Activated CD8-positive, alpha-beta T cell treated with anti-CD3 and anti-CD28 coated beads for 36 hours (primary cell): ENCODE measurements at regions not wholly inside any gene's neighbourhood (a gene's known extent, or its start where the extent isn't known, plus 50 kb on each side); places are given as distances from the start of the nearest gene placed in this dataset.

Experiments used
- ATAC-seq: fragments of 200-7000 bp; cut with Tn5 transposase; one replicate; pipeline ENCODE4 v1.10.0; 2021; ENCODE audit warnings: mild to moderate bottlenecking, moderate library complexity
- CTCF ChIA-PET: fragments of 350-600 bp; sonication (Branson Sonifier 250); formaldehyde crosslinking; loops from one replicate; lab custom pipeline; 2021; ENCODE audit warnings: antibody characterized with exemption; lab: Charles Lee
- POLR2A ChIA-PET: fragments of 350-600 bp; sonication (Branson Sonifier 250); formaldehyde crosslinking; loops from one replicate; lab custom pipeline; 2021; ENCODE audit warnings: antibody characterized with exemption; lab: Charles Lee
- DNase-seq: peaks from one replicate; pipeline ENCODE4 v3.0.0-alpha.2; 2020
- H3K27ac Mint-ChIP-seq: one replicate; pipeline ENCODE4 v1.8.0; 2021; ENCODE audit warnings: mild to moderate bottlenecking, mixed read lengths
- H3K27me3 Mint-ChIP-seq: one replicate; pipeline ENCODE4 v1.8.0; 2021; ENCODE audit warnings: mixed read lengths
- H3K36me3 Mint-ChIP-seq: one replicate; pipeline ENCODE4 v1.8.0; 2021; ENCODE audit warnings: low read depth, mixed read lengths
- H3K4me1 Mint-ChIP-seq: one replicate; pipeline ENCODE4 v1.8.0; 2021; ENCODE audit warnings: low read depth, mixed read lengths
- H3K4me3 Mint-ChIP-seq: one replicate; pipeline ENCODE4 v1.8.0; 2021; ENCODE audit warnings: mild to moderate bottlenecking, moderate library complexity, mixed read lengths
- H3K9me3 Mint-ChIP-seq: one replicate; pipeline ENCODE4 v1.8.0; 2021; ENCODE audit warnings: mixed read lengths
- CTCF ChIP-seq: fragments of 200-600 bp; IDR thresholded peaks from one replicate; pipeline ENCODE4 v1.8.0; 2022; ENCODE audit warnings: antibody characterized with exemption, mild to moderate bottlenecking
- intact Hi-C: fragments of 100-400 bp; cut with micrococcal nuclease; formaldehyde crosslinking; loops from one replicate; pipeline ENCODE4 v1.10.0; 2022

DNA sequence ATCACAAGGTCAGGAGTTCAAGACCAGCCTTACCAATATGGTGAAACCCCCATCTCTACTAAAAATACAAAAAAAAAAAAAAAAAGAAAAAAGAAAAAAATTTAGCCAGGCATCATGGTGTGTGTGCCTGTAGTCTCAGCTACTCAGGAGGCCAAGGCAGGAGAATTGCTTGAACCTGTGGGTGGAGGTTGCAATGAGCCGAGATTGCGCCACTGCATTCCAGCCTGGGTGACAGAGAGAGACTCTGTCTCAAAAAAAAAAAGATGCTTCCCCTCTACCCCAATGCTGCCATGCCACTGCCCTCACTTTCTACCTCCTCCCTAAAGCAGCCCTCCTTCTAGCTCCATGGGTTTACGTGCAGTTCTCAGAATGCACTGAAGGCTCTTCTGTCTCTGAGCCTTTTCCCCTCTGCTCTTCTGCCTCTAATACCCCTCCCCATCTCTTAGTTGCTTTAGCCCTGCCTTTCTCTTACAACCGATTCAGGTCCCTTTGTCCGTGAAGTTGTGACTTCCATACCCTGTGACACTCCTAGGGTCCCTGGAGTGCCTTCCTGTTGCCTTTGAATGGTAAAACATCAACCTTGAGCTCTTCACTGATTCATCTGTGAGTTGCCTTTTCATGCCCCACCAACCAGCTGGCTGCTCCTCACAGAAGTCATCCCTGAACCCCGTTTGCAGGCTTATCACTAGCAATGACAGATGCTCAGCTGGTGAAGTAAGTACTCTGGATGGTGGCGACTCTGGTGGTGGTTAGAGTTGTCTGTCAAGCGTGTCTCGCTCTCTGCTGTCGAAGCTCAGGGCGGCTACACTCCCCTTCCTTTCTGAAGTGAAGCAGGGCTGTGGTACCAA is 234.9 kb downstream of the RHOU start:
- no peaks in the 10 kb centered on the region for H3K36me3 Mint-ChIP-seq
- ChIA-PET POLR2A (interaction anchor here (0.6 kb wide), 1 partner anchor 328 kb away, joined by 3 read pairs; no protein-coding TSS in a partner anchor), CTCF (no interaction called here)
- no peak for TF ChIP-seq CTCF
- no peaks in the 10 kb centered on the region for H3K9me3 Mint-ChIP-seq
- DNase-seq = no peak
- no peak for ATAC-seq
- intact Hi-C loops = no loop called here
- no peak overlapping the region for H3K27ac Mint-ChIP-seq
- H3K27me3 Mint-ChIP-seq = no peaks in the 10 kb centered on the region
- H3K4me1 Mint-ChIP-seq = no peaks in the 10 kb centered on the region
- no peak overlapping the region for H3K4me3 Mint-ChIP-seq

GRCh38 chr1:228972576-228972975 is 237.3 kb downstream of the RHOU start:
- no peak for DNase-seq
- no peak for TF ChIP-seq CTCF
- H3K4me1 Mint-ChIP-seq = no peaks in the 10 kb centered on the region
- no peaks in the 10 kb centered on the region for H3K9me3 Mint-ChIP-seq
- POLR2A ChIA-PET = no interaction called here
- H3K4me3 Mint-ChIP-seq = no peak overlapping the region
- H3K27ac Mint-ChIP-seq = no peak overlapping the region
- intact Hi-C loops = no loop called here
- no peaks in the 10 kb centered on the region for H3K36me3 Mint-ChIP-seq
- ATAC-seq = no peak
- no peaks in the 10 kb centered on the region for H3K27me3 Mint-ChIP-seq
- CTCF ChIA-PET = interaction anchor here (1.3 kb wide), 1 partner anchor 237 kb away, joined by 3 read pairs; no protein-coding TSS in a partner anchor

- Mint-ChIP-seq H3K36me3 (no peaks in the 10 kb centered on the region), H3K27ac (no peak overlapping the region), H3K27me3 (no peaks in the 10 kb centered on the region), H3K4me1 (no peaks in the 10 kb centered on the region), H3K9me3 (no peaks in the 10 kb centered on the region), H3K4me3 (no peak overlapping the region)
- ATAC-seq (no peak), DNase-seq (no peak)
- intact Hi-C loops = no loop called here
- ChIA-PET CTCF (no interaction called here), POLR2A (no interaction called here)
- no peak for TF ChIP-seq CTCF
These were observed 239.0 kb downstream of the RHOU start for GRCh38 chr1:228974273-228974672.

DNA sequence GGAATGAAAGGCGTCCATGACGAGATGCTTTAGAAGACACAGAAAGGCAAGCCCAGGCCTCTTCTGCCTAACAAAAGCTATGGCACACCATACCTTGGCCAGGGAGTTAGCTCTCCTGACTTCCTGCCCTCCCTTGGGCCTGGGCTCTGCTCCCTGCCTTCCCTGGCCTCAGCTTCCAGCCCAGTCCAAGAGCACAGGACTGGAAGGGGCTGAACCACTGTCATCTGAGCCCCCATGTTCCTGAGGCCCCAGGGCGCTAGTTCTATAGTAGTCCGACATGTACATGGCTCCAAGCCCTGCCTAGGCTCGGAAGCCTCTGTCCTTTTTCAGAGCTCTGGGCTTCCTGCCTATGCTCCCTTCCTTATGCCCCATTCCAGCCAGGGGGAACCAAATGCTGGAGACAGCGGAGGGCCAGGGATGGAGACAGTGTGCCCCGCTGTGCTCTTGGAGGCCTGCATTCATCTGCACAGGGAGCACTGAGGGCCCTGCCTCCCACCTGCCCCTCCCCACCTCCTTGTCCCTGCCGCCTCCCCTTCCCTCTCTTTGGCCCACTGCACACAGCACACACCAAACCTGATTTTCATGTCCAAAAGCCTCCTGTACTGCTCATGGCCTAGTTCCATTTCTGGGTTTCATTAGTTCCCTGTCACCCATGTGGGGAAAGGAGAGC is 240.1 kb downstream of the RHOU start:
- DNase-seq (no peak), ATAC-seq (no peak)
- ChIA-PET CTCF (no interaction called here), POLR2A (no interaction called here)
- no peaks in the 10 kb centered on the region for H3K4me1 Mint-ChIP-seq
- H3K9me3 Mint-ChIP-seq = no peaks in the 10 kb centered on the region
- H3K36me3 Mint-ChIP-seq = no peaks in the 10 kb centered on the region
- no peak overlapping the region for H3K27ac Mint-ChIP-seq
- intact Hi-C loops = no loop called here
- H3K4me3 Mint-ChIP-seq = no peak overlapping the region
- H3K27me3 Mint-ChIP-seq = no peaks in the 10 kb centered on the region
- no peak for TF ChIP-seq CTCF

DNA sequence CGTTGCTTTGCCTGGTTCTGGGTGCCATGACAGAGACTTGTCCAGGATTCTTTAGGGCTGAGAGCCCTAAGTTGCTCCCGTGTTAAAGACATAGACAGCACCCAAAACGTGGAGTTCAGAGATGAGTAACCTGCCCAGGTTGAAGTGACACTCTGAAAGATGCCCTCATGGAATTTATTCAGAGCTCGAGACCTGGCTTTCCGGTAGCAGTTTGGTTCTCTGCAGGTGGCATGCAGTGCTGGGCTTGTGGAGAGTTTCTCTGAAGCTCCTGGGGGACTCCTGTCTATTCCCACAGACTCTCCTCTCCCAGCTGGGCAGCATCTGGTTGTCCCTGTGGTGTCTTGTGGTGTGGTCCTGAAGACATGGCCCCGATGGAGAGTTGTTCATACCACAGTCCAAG is 241.0 kb downstream of the RHOU start:
- Mint-ChIP-seq H3K9me3 (no peaks in the 10 kb centered on the region), H3K4me1 (no peaks in the 10 kb centered on the region), H3K27ac (no peak overlapping the region), H3K27me3 (no peaks in the 10 kb centered on the region), H3K4me3 (no peak overlapping the region), H3K36me3 (no peaks in the 10 kb centered on the region)
- intact Hi-C loops = no loop called here
- no peak for TF ChIP-seq CTCF
- DNase-seq = no peak
- no peak for ATAC-seq
- CTCF ChIA-PET = no interaction called here
- POLR2A ChIA-PET = no interaction called here
